Ascending aorta (tissue), 2 donors: ENCODE measurements at regions not wholly inside any gene's neighbourhood (a gene's known extent, or its start where the extent isn't known, plus 50 kb on each side); places are given as distances from the start of the nearest gene placed in this dataset.

Experiments
- DNase-seq, 2 donors: peaks; one replicate each; pipeline ENCODE4 v3.0.0-alpha.2; 2019; ENCODE audit warnings: low spot score in 2 of 2
- H3K27ac ChIP-seq, 2 donors: fragments of 200-600 bp; sonication (generic); one replicate each; pipeline ENCODE4 v1.5.1; 2016 to 2017; ENCODE audit warnings: mild to moderate bottlenecking in 1 of 2
- H3K27me3 ChIP-seq: fragments of 200-600 bp; sonication (generic); one replicate; pipeline ENCODE4 v1.5.1; 2017
- H3K36me3 ChIP-seq, 2 donors: fragments of 200-600 bp; sonication (generic); one replicate each; pipeline ENCODE4 v1.5.1; 2016
- H3K4me1 ChIP-seq, 2 donors: fragments of 200-600 bp; sonication (generic); one replicate each; pipeline ENCODE4 v1.5.1; 2016 to 2017; ENCODE audit warnings: mild to moderate bottlenecking in 1 of 2
- H3K4me3 ChIP-seq, 2 donors: fragments of 200-600 bp; sonication (generic); one replicate each; pipeline ENCODE4 v1.5.1; 2016 to 2017; ENCODE audit warnings: mild to moderate bottlenecking in 1 of 2
- H3K9me3 ChIP-seq, 2 donors: fragments of 200-600 bp; sonication (generic); one replicate each; pipeline ENCODE4 v1.5.1; 2016
- CTCF ChIP-seq, 3 experiments: fragments of 200-600 bp in 2 of 3; fragments of 450-650 bp in 1 of 3; sonication (generic) in 2 of 3; IDR thresholded peaks; one replicate each; pipeline ENCODE4 v1.5.1; 2016 to 2019; ENCODE audit warnings: antibody characterized with exemption in 3 of 3, mild to moderate bottlenecking in 1 of 3, moderate library complexity in 1 of 3
- intact Hi-C: fragments of 100-400 bp; cut with DNase I; formaldehyde crosslinking; loops from one replicate; pipeline ENCODE4 v1.15.1; 2023

- Histone ChIP-seq H3K27ac (no peak overlapping the region), H3K4me3 (no peak overlapping the region), H3K36me3 (no peaks in the 10 kb centered on the region), H3K27me3 (no peaks in the 10 kb centered on the region), H3K4me1 (no peaks in the 10 kb centered on the region), H3K9me3 (no peaks in the 10 kb centered on the region)
- intact Hi-C loops = no loop called here
- no peak for TF ChIP-seq CTCF (IDR thresholded peaks at IDR 0.05)
- no peak for DNase-seq
Measured at GRCh38 chr10:65754112-65754511, 1171.7 kb upstream of the LRRTM3 start.

DNA sequence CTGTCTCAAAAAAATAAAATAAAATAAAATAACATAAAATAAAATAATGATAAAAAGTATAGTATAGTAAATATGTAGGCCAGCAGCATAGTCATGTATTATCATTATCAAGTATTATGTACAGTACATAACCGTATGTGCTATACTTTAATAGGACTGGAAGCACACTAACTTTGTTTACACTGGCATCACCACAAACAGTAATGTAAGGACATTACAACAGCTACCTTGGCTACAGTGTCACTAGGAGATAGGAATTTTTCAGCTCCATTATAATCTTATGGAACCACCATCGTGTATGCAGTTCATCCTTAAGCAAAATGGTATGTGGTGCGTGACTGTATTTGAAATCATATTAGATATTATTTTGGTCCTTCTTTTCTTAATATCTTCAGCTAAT, 1163.5 kb upstream of the LRRTM3 start:
- Histone ChIP-seq H3K36me3 (no peaks in the 10 kb centered on the region), H3K4me1 (no peaks in the 10 kb centered on the region), H3K27ac (no peak overlapping the region), H3K4me3 (no peak overlapping the region), H3K27me3 (no peaks in the 10 kb centered on the region), H3K9me3 (no peaks in the 10 kb centered on the region)
- TF ChIP-seq CTCF (IDR thresholded peaks at IDR 0.05) = no peak
- no peak for DNase-seq
- intact Hi-C loops = no loop called here

- intact Hi-C loops = no loop called here
- Histone ChIP-seq H3K27ac (no peak overlapping the region), H3K9me3 (no peaks in the 10 kb centered on the region), H3K27me3 (no peaks in the 10 kb centered on the region), H3K36me3 (no peaks in the 10 kb centered on the region), H3K4me1 (no peaks in the 10 kb centered on the region), H3K4me3 (no peak overlapping the region)
- no peak for TF ChIP-seq CTCF (IDR thresholded peaks at IDR 0.05)
- DNase-seq = no peak
Measured at GRCh38 chr10:65765006-65765541, 1160.8 kb upstream of the LRRTM3 start.

GRCh38 chr10:65769828-65770227, 1156.0 kb upstream of the LRRTM3 start:
- intact Hi-C loops = no loop called here
- Histone ChIP-seq H3K4me1 (no peaks in the 10 kb centered on the region), H3K27me3 (no peaks in the 10 kb centered on the region), H3K9me3 (no peaks in the 10 kb centered on the region), H3K36me3 (no peaks in the 10 kb centered on the region), H3K4me3 (no peak overlapping the region), H3K27ac (no peak overlapping the region)
- TF ChIP-seq CTCF (IDR thresholded peaks at IDR 0.05) = no peak
- no peak for DNase-seq

DNA sequence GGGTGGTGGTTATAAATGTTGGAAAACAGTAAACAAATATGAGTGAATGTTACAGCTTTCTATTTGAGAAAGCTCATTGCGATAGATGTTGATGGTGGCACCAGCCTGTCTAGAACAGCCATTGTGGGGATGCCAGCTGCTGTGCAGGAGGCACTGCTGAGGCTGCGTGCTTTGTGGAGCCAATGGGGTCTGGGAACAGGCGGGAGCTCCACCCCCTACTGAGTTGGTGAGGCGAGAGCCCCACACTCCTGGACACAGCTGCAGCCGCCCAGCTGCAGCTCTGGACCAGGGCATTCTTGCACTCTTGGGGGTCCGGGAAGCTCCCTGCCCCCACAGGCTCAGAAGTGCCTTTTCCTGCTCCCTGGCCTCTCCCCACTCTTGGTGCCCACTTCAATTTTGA, 1147.1 kb upstream of the LRRTM3 start:
- no peaks in the 10 kb centered on the region for H3K36me3 ChIP-seq
- no peaks in the 10 kb centered on the region for H3K9me3 ChIP-seq
- no peak overlapping the region for H3K27ac ChIP-seq
- intact Hi-C loops = no loop called here
- no peak for DNase-seq
- no peak overlapping the region for H3K4me3 ChIP-seq
- no peaks in the 10 kb centered on the region for H3K4me1 ChIP-seq
- TF ChIP-seq CTCF (IDR thresholded peaks at IDR 0.05) = no peak
- H3K27me3 ChIP-seq = no peaks in the 10 kb centered on the region

- no peak for TF ChIP-seq CTCF (IDR thresholded peaks at IDR 0.05)
- H3K27me3 ChIP-seq = no peaks in the 10 kb centered on the region
- no peaks in the 10 kb centered on the region for H3K36me3 ChIP-seq
- H3K4me3 ChIP-seq = no peak overlapping the region
- no peak for DNase-seq
- H3K27ac ChIP-seq = no peak overlapping the region
- intact Hi-C loops = no loop called here
- no peaks in the 10 kb centered on the region for H3K9me3 ChIP-seq
- no peaks in the 10 kb centered on the region for H3K4me1 ChIP-seq
Measured at GRCh38 chr10:65779985-65780384, 1145.9 kb upstream of the LRRTM3 start.
